Stomach (tissue), 8 donors: ENCODE measurements at regions not wholly inside any gene's neighbourhood (a gene's known extent, or its start where the extent isn't known, plus 50 kb on each side); places are given as distances from the start of the nearest gene placed in this dataset.

ENCODE experiments used
- DNase-seq, 2 donors: peaks; one replicate each; pipeline versions ENCODE4 v3.0.0 to v3.0.0-alpha.2; 2013 to 2019
- H3K27ac ChIP-seq, 5 donors: fragments of 200-600 bp in 4 of 5; sonication (generic) in 4 of 5; one replicate each; pipeline ENCODE4 v1.5.1; 2013 to 2019; ENCODE audit warnings: mild to moderate bottlenecking in 1 of 5, moderate library complexity in 1 of 5
- H3K27me3 ChIP-seq, 3 donors: fragments of 200-600 bp; sonication (generic); one replicate each; pipeline ENCODE4 v1.5.1; 2017 to 2019; ENCODE audit warnings: mixed run types in 1 of 3
- H3K36me3 ChIP-seq, 4 donors: fragments of 200-600 bp; sonication (generic); 1 replicate in 3 of 4; 2 replicates in 1 of 4; pipeline ENCODE4 v1.5.1; 2016 to 2019
- H3K4me1 ChIP-seq, 4 donors: fragments of 200-600 bp; sonication (generic); one replicate each; pipeline ENCODE4 v1.5.1; 2016 to 2019
- H3K4me3 ChIP-seq, 4 donors: fragments of 200-600 bp; sonication (generic) in 3 of 4; one replicate each; pipeline ENCODE4 v1.5.1; 2016 to 2019; ENCODE audit warnings: mild to moderate bottlenecking in 1 of 4
- H3K9me3 ChIP-seq, 4 donors: fragments of 200-600 bp; sonication (generic); one replicate each; pipeline ENCODE4 v1.5.1; 2016 to 2019
- POLR2A ChIP-seq, 4 donors: fragments of 450-650 bp; IDR thresholded peaks; one replicate each; pipeline ENCODE4 v1.6.1; 2016; ENCODE audit warnings: antibody characterized with exemption in 4 of 4, control low read depth in 2 of 4, mild to moderate bottlenecking in 1 of 4, moderate library complexity in 1 of 4
- POLR2AphosphoS5 ChIP-seq, 3 donors: sonication (generic); formaldehyde crosslinking; IDR thresholded peaks; one replicate each; pipeline ENCODE4 v1.6.1; 2016; ENCODE audit warnings: antibody characterized with exemption in 3 of 3
- WGBS, 5 donors: extraction: QIAGEN DNeasy Blood & Tissue Kit in 3 of 5; methylation state at CpG; one replicate each; pipeline versions ENCODE4 v1.1.5 to v1.1.7; 2013 to 2018; 5-methylcytosine and 5-hydroxymethylcytosine counted together
- intact Hi-C: fragments of 100-400 bp; cut with DNase I; formaldehyde crosslinking; loops from one replicate; pipeline ENCODE4 v1.15.1; 2023; ENCODE audit warnings: low total_unique reads
- TF ChIP-seq, protein P1 (sequence below), 7 experiments: fragments of 450-650 bp in 4 of 7; fragments of 200-600 bp in 3 of 7; sonication (generic) in 3 of 7; IDR thresholded peaks; one replicate each; pipeline ENCODE4 v1.5.1; 2016 to 2019; ENCODE audit warnings: antibody characterized with exemption in 7 of 7, control low read depth in 2 of 7, mild to moderate bottlenecking in 1 of 7
- donor health status: healthy with polysubstance abuse.
- donor health status: Bipolar disorder and iron deficiency.
- donor health status: healthy.

DNA sequence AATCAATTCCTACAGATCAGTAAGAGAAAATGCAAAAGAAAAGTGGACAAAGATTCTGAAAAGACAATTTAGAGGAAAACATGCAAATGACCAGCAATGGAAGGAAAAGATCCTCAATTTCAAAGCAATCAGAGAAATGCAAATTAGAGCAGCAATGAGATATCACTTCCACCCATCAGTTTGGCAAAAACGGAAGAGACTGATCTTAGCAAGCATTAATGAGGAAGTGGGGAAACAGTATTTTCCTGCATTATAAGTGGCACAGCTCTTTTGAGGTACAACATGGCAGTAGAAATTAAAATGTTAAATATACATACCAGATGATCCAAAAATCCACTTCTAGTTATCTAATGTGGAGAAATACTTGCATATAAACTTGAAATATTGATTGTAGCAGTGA is 69.1 kb upstream of the SLC7A1 start:
- no peaks in the 10 kb centered on the region for H3K27me3 ChIP-seq
- H3K27ac ChIP-seq: no peak overlapping the region
- WGBS, 5 donors: 44 to 69% (median 55%) methylated on average over 1 of the region's 1 CpG

DNA sequence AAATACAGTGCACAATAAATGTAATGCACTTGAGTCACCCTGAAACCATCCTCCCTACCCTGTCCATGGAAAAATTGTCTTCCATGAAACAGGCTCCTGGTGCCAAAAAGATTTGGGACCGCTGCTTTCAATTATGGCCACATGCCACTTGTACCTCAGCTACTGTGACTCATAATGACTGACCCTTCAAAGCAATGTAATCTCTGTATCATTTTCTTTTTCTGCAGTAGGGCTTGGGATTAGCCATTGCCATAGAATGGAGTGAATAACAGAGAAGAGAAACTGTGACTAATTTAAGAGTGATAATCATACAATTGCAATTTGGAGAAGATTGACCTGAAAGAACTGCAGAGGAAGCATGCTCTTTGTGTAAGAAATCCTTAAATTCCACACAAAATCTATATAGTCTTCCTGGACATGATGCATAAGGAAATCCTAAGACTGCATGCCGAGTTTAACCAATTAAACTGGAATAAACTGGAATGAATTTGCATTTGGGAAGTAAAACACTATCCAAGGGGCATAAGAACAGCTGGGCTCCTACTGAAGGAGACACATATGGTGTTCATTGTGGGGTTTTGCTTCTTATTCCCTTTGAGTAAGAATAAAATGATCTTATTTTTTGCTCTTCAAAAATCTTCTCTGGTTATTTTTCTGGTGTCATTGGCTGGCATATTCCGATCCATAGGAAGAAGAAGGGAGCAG is 59.5 kb upstream of the SLC7A1 start:
- peaks cover 0 to 12% (median 4%) of the 10 kb centered on the region in 4 donors for H3K9me3 ChIP-seq
- no peaks in the 10 kb centered on the region for H3K4me1 ChIP-seq
- H3K4me3 ChIP-seq: no peak overlapping the region
- H3K27me3 ChIP-seq: no peaks in the 10 kb centered on the region
- intact Hi-C loops: no loop called here
- no peaks in the 10 kb centered on the region for H3K36me3 ChIP-seq
- no peak for DNase-seq
- no peak overlapping the region for H3K27ac ChIP-seq
- 57 to 82% (median 79%) methylated on average over 3 of the region's 3 CpGs for WGBS, 5 donors
- TF ChIP-seq POLR2A (IDR thresholded peaks at IDR 0.05): no peak

More for the DNA sequence above, 69.1 kb upstream of the SLC7A1 start:
- TF ChIP-seq, protein P1, sequence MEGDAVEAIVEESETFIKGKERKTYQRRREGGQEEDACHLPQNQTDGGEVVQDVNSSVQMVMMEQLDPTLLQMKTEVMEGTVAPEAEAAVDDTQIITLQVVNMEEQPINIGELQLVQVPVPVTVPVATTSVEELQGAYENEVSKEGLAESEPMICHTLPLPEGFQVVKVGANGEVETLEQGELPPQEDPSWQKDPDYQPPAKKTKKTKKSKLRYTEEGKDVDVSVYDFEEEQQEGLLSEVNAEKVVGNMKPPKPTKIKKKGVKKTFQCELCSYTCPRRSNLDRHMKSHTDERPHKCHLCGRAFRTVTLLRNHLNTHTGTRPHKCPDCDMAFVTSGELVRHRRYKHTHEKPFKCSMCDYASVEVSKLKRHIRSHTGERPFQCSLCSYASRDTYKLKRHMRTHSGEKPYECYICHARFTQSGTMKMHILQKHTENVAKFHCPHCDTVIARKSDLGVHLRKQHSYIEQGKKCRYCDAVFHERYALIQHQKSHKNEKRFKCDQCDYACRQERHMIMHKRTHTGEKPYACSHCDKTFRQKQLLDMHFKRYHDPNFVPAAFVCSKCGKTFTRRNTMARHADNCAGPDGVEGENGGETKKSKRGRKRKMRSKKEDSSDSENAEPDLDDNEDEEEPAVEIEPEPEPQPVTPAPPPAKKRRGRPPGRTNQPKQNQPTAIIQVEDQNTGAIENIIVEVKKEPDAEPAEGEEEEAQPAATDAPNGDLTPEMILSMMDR (IDR thresholded peaks at IDR 0.05): no peak
- H3K4me1 ChIP-seq: no peaks in the 10 kb centered on the region
- intact Hi-C loops: no loop called here
- peaks cover 0 to 24% (median 22%) of the 10 kb centered on the region in 4 donors for H3K9me3 ChIP-seq
- no peaks in the 10 kb centered on the region for H3K36me3 ChIP-seq
- DNase-seq: no peak
- no peak overlapping the region for H3K4me3 ChIP-seq

DNA sequence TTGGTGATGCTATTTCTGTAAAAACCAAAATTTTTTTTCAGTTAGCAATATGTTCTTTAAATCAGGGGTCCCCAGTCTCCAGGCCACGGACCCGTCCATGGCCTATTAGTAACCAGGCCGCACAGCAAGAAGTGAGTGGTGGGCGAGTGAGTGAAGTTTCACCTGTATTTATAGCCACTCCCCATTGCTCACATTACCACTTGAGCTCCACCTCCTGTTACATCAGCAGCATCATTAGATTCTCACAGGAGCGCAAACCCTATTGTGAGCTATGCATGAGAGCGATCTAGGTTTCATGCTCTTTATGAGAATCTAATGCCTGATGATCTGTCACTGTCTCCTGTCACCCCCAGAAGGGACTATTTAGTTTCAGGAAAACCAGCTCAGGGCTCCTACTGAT is 58.9 kb upstream of the SLC7A1 start:
- peaks cover 0 to 8% (median under 1%) of the 10 kb centered on the region in 4 donors for H3K9me3 ChIP-seq
- no peaks in the 10 kb centered on the region for H3K27me3 ChIP-seq
- no peak overlapping the region for H3K4me3 ChIP-seq
- no peaks in the 10 kb centered on the region for H3K4me1 ChIP-seq
- WGBS, 5 donors: 93 to 99% (median 95%) methylated on average over 6 of the region's 6 CpGs
- no peaks in the 10 kb centered on the region for H3K36me3 ChIP-seq
- intact Hi-C loops: no loop called here
- H3K27ac ChIP-seq: no peak overlapping the region
- no peak for DNase-seq
- TF ChIP-seq POLR2A (IDR thresholded peaks at IDR 0.05): no peak
- TF ChIP-seq, protein P1 (IDR thresholded peaks at IDR 0.05): no peak

DNA sequence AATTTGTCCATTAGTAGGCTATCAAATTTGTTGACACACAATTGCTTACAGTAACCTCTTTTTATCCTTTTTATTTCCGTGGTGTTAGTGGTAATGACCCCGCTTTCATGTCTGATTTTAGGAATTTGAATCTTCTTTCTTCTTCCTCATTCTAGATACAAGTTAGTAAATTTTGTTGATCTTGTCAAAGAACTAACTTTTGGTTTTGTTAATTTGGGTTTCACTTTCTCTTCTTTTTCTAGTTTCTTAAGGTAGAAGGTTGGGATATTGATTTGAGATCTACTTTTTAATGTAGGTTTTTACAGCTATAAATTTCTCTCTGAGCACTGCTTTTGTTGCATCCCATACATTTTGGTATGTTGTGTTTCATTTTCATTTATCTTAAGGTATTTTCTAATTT is 53.3 kb upstream of the SLC7A1 start:
- 68 to 96% (median 84%) methylated on average over 2 of the region's 2 CpGs for WGBS, 5 donors
- no peaks in the 10 kb centered on the region for H3K4me1 ChIP-seq

More for the DNA sequence above, 53.3 kb upstream of the SLC7A1 start:
- H3K36me3 ChIP-seq: no peaks in the 10 kb centered on the region
- DNase-seq: no peak
- intact Hi-C loops: no loop called here
- H3K9me3 ChIP-seq: no peaks in the 10 kb centered on the region
- H3K4me3 ChIP-seq: no peak overlapping the region
- no peak for TF ChIP-seq POLR2AphosphoS5 (IDR thresholded peaks at IDR 0.05)
- no peaks in the 10 kb centered on the region for H3K27me3 ChIP-seq
- H3K27ac ChIP-seq: no peak overlapping the region
